Stimulated activated CD4-positive, alpha-beta T cell treated with anti-CD3 and anti-CD28 coated beads, Interleukin-12 subunit alpha, Interleukin-12 subunit beta, amount 100 ng/mL, for 24 hours (primary cell): ENCODE measurements at regions not wholly inside any gene's neighbourhood (a gene's known extent, or its start where the extent isn't known, plus 50 kb on each side); places are given as distances from the start of the nearest gene placed in this dataset.
"Not testable (repeated sequence)": the region's sequence is repeated elsewhere in the genome, so short reads cannot be mapped to it uniquely, and the experiment has no call there.

Experiments
- DNase-seq, 2 experiments: peaks; one replicate each; pipeline ENCODE4 v3.0.0-alpha.2; 2020; ENCODE audit warnings: low read depth in 2 of 2

DNA sequence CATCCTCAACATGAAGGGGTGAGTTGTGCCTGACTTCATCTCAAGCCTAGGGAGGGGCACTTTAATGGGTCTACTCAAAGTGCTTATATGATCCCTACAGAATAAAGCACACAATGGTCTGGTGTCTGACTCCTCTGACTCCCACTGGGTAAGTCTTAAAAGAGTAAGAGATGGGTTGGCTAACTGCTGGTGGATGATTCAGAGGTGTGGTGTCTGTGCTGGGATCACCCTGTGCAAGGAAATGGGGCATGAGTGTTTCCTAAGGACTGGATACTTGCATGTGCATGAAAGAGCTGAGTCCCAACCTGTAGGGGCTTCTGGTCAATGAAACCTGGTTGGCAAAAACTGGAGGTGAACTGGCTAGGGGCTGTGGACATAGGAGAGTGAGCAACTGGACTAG lies 158.8 kb downstream of the IL20RB start:
- DNase-seq, result no peak

DNA sequence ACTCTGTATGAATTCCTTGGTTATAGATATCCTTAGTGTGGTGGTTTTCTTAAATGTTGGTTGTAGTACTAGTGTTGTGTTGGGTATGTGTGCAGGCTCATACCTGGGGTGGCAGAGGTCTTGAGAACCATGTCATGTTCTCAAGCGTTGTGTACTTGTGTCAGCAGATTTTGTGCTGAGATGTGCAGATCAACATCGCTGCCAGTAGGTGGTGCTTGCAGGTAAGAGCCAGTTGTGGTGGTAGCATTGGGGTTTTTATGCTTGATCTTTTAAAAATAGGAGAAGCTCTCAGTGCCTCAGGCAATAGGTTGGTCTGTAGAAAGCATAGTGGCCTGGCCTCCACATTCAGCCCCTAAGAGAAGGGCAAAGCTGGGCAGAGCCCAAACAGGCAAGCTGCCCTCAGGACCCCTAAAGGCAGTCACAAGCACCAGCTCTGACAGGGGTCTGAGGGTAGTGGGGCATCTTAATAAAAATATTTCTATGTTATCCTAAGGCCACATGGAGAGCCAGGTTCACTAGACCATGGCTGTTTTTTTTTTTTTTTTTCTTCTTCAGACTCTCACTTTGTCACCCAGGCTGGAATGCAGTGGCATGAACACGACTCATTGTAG lies 164.0 kb downstream of the IL20RB start:
- DNase-seq, result peak in 1 of 2 experiments; percentile 8

DNA sequence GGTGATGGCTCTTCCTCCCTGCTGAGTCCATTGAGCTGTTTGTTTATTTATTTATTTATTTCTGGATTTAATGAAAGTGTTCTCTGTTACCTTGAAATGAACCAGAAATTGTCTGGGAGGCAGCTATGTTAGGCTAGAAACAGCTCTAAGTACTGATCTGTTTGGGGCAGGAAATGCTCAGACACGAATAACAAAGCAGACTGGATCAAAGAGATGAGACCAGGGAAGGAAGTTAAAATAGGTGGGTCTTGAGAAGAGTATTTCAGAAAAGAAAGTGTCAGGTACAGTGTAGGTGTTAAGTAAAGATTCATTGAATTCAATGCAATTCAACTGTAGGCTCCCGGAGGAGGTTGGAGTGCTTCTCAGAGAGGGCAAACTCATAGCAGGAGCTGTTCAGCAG lies 173.3 kb downstream of the IL20RB start:
- no peak for DNase-seq

DNA sequence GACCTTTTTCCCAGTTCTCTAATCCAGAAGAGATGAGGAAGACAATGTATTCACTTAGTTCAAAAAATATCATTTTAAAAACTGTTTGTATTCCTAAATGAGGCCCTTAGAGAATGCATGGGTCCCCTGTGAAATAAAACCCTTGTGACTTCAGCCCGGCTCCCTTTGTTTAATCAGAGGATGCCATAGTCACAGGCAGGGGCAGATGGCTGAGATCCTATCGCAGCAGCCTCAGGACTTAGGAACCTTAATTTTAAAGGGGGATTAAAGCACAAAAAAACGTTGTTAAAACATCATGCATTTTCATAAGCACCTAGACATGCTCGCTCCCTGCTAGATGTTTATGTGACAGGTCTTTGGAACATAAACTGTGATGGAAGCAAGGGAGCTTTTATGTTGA lies 176.6 kb downstream of the IL20RB start:
- no peak for DNase-seq

DNA sequence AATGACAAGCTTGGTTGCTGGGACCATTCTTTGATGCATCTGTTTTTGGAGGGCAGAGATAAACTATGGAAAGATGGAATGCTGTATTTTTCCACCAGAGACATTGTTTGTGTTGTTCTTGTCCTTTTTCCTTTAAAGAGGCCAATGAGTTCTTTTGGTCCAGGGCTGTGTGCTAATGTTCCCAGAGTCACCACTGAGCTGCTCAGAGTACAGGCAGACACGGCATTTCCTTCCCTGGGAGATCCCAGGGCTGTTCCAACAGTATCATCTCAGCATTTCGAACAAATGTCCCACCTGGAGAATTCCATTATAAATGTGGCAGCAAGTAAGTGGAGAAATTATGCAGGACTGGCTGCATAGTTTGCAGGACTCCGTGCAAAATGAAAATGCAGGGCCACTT lies 190.6 kb downstream of the IL20RB start:
- DNase-seq, result no peak

DNA sequence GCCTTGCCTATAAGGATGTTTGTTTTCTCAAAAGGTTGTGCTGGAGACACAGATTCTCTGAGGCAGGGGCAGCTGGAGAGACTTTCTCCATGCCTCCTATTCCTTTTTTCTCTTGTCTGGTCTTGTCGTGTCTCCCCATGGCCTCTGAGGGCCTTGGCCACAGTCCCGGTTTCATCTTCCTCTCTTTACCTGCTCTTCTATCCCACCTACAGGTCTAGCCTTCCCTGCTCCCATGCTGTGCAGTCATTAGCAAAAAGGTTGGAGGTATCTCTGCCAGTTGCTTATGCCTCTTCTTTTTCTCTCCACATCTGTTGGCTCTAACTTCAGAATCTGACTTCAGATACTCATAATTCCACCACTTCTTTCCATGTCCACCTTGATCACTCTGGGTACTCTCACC lies 191.1 kb downstream of the IL20RB start:
- DNase-seq, result no peak

DNA sequence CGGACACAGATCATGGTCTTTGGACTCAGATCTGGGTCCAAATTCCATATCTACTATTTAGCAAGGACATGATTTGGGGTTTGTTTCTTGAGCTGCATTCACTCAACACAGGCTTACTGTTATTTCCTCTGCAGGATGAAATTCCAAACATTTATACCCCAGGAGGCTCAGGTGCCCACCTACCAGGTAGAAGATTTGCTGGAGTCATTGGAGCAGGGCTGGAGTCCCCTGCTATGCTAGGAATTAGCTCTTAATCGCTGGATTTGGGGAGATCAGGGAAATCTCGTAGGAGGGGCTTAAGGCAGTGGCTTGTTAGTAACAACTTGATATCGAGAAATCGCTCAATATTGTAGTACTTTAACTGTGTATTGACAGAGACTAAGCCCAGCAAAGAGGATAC lies 193.0 kb downstream of the IL20RB start:
- DNase-seq, result no peak

DNA sequence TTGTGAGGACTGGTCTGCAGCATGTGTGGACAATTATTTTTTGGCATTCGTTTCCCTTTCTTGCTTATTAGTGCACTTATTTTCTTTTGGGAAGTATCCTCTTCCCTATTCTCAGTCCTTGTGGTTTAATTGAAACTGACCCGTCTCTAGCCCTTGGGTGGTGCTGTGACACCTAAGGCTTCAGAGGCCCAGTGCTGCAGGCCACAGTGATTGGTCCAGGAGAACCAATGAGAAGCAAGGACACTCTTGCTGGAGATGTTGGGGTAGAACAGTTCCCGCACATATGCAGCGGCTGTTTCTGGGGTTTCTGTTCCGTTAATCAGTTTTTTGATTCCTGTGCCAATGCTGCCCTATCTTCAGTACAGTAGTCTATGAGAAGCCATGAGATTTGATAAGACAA lies 195.3 kb downstream of the IL20RB start:
- not testable (repeated sequence) for DNase-seq

DNA sequence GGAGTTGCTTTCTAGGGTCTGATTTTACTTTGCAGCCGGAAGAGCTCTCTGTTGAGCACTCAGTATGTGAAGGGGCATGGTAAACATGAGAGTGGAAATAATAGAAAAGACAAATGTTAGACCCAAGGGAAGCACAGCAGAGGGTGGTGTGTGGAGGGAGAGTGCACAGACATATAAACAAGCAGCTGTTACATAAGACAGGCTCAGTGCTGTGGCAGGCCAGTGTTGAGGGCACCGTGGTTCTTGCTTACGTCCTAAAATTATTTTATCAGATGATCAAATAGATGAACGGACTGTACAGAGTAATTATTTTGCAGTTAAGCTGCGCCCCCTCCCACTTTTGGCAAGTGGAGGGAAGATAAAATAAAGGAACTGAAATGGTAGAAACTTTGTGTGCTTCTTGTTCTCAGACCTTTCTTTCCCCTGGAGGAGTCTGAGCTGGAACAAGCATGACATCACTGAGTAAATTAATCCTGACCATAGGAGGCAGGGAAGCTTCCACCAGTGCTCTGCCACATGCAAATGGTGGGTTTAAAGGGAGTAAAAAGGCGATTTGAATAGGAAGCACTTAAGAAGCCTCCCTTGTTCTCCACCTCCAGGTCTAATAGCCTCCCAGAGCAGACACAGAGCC lies 205.6 kb downstream of the IL20RB start:
- DNase-seq, result no peak

DNA sequence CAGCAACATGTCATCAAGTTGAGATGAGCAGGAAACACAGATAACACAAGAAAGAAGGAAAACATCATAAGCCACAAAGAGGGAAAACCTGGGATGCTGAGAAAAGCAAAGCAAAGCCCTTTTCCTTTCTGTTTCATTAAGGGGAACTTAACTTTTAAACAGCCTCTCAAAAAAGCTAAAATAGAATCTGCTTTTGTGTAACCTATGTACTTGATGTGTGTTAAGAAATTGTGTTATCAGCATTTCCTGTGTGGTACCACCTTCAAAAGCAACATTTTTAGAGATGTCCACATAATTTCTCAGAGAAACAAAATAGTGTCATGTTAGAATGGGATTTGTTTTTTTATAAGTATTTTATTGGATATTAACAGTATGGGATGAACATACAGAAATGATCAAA lies 206.2 kb downstream of the IL20RB start:
- DNase-seq, result no peak

DNA sequence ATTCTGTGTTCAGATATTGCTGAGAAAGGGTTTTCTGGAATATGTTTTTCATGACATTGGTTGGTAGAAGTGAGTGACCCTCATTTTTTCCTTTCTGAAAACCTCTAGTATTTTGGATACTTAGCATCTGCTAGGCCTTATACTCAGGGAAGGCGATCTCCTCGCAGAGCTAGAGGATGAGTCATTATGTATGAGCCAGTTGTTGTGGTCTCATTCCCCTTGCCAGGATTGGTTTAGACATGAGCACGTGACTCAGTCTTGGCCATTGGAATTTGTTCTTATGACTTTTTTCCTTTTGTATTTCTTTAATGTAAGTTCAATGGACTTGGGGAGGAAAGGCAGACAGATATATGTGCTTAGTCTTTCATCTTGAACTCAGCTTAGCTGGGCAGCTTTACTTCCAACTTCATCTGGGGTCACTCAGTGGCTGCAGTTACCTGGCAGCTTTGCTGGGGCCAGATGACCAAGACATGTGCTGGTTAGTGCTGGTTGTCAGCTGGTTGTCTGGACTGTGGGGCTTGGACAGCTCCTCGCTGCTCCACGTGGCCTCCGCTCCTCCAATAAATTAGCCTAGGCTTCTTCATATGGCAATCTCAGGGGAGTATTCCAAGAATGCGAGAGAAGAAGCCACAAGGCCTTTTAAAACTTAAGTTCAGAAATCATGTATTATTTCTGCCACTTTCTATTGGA lies 207.5 kb downstream of the IL20RB start:
- no peak for DNase-seq

DNA sequence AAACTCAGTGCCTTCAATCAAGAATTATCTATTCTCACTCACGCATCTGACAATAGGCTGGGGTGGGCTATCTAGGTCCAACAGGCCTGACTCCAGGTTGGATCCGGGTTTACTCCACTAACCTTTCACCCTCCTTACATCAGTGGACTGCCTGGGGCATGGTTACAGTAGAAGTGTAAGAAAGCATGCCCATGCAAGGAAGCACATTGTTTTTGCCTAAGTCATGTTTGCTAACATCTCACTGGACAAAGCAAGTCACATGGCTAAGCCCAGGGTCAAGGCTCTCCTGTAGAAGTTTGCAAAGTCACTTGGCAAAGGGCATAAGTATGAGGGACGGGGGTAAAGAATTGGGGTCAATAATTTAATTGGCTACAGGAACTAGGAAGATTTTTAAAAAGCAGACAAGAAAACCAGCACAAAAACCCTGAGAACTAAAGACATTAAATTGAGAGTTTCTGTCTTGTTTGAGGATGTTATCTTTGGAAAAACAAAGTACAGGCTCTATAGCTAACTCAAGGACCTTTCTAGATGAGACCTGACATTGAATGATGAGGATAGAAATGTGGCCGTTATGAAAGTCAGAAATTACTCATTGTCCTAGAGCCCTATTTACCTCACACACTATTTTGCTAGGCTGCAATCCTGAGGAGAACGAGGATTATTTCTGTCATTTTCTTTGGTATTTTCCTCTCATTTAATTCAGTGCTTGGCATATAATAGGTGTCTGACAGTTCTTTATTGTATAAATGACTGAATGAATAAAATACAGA lies 214.2 kb downstream of the IL20RB start:
- no peak for DNase-seq

DNA sequence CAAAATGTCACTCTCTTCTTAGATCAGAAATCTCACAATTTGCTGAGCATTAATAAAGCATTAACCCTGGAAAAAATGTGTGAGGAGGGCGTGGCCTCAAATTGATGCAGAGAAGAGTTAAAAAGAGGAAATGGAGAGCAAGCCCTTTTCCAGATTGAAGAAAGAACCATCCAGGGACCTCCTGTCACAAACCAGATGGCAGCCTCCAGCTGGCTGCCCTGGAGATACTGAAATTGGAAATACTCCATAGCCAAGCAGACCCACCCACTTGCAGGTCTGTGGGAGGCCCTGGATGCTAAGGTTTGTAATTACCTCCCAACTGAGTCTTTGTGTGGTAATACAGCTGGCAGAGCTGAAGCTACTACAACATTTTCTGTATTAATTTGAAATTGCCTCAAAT lies 214.9 kb downstream of the IL20RB start:
- DNase-seq, result no peak

DNA sequence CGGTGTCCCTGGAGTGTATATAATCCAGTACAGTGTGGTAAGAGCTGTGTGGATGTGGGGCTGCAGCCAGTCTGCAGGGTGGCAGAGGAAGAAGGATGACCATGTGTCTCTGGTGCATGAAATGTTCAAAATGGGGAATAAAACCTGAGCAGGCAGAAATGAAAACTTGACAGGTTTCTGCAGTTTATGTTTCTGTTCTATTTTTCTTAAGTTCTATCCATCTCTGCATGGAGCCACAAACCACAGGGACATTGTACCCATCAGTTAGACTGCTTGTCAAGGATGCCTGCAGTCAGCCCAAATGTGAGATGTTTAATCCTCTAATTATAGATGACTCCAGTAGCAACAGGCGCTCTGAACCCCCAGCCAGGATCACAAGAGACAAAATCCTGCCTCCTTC lies 216.7 kb downstream of the IL20RB start:
- DNase-seq, result no peak

DNA sequence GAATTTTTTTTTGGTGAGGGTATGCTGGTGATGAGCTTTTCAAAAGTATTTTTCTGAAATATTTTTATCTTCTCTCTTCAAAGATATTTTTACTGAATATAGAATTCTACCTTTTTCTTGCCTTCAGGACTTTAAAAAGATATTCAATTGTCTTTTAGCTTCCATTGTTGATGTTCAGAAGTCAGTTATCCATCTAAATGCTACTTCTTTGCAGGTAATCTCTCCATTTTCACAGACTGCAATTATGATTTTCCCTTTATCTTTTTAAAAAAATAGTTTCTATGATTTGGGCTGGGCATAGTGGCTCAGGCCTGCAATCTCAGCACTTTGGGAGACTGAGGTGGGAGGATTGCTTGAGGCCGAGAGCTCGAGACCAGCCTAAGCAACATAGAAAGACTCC lies 222.4 kb downstream of the IL20RB start:
- no peak for DNase-seq

DNA sequence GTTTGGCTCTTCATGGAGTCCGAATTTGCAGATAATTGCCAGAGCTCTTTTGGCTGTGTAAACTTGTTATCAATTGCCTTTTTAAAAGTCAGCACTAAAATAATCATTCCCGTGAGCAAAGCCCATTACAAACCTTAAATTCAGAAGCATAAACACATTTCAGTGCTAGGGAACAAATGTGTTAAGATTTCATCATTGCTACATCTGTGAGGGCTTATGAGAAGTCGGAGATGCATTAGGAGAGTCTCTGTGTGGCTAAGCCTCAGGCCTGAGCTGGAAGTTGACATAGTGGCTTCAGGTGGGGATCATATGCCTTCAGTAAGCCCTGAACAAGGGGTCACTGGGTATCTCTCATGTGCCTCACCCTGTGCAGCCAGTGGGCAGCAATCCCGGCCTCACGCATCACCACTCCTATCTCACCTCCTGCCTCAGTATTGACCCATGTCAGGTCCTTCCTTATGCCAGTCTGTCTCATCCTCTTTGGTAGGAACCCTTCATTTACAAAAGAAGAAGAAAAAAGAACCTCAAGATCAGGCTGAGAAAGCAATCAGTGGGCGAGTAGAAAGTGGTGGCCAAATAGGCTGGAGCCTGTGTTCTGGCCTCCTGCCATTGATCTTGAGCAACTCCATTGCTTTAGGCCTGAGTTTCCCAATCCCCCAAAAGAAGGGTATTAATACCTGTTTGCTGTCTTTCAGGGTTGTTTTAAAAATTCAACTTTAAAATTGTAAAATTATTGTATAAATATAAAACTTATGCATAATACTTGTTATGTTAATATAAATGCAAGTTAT lies 233.5 kb downstream of the IL20RB start:
- DNase-seq, result no peak

DNA sequence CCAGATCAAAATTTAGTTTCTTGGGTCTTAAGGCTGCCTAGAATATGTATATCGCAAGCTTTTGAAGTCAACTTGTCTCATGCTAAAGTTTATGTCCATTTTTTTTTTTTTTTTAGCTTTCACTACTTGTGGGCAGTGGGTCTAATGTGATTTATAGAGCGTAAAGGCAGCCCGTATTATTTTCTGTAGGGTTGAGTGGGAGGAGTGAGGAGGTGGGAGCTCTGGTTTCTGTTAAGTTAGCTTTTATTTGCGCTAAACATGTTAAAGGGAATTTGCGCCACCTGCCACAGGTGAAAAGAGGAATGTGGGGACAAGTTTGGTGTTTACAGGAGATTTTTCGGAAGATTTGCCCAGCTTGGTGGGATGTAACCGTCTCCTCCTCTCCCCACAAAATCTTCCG lies 234.2 kb downstream of the IL20RB start:
- no peak for DNase-seq

DNA sequence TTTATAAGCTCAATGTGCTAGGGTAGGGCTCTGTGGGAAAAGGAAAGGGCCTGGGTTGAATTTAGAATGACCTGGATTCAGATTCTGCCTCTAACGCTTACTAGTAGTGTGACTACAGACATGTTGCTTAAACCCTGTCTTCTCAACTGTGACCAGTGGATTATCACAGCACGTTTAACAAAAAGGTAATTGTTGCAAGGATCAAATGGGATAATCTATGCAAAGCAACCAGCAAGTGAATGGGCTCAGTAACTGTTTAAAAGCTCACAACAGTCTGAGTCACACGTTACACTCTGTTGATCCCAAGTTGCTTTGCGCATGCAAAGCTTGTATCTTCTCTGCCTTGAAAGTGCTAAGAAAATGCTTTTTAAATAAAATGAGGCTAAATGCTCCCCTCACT lies 236.5 kb downstream of the IL20RB start:
- no peak for DNase-seq

DNA sequence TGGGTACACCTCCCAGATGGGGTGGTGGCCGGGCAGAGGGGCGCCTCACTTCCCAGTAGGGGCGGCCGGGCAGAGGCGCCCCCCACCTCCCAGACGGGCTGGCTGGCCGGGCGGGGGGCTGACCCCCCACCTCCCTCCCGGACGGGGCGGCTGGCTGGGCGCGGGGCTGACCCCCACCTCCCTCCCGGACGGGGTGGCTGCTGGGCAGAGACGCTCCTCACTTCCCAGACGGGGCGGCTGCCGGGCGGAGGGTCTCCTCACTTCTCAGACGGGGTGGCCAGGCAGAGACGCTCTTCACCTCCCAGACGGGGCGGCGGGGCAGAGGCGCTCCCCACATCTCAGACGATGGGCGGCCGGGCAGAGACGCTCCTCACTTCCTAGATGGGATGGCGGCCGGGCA lies 240.6 kb downstream of the IL20RB start:
- not testable (repeated sequence) for DNase-seq

DNA sequence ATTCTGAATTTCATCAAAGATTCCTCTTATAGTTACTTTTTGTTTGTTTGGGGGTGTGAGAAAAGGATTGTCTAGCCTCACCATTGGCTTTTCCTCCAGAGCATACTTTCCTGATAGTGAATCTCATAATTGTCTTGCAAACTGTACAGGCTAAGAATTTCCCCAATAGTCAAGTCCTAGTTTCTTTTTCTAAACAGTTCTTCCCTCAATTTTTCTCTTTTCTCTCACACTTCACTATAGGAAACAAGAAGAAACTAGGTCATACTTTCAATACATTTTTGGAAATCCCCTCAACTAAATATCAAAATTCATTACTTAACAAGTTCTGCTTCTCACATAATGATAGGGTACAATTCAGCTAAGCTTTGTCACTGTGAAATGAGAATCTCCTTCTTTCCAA lies 241.9 kb downstream of the IL20RB start:
- DNase-seq, result no peak

DNA sequence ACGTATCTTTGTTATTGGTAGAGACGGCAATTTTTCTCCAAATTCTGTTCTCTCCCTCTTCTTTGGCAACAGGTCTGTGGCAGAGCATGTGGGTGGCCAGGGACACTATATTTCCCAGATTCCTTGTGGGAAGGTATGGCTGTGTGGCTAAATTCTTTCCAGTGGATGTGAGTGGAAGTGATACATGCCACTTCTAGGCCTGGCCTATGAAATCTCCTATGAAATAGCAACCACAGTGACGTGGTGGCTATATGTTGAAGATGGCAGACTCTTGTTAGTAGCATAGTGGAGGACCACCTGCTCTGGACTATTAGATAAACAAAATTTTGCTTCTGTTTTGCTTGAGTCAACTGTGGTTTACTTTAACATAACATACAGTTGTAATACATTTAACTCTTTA lies 243.3 kb downstream of the IL20RB start:
- DNase-seq, result no peak

DNA sequence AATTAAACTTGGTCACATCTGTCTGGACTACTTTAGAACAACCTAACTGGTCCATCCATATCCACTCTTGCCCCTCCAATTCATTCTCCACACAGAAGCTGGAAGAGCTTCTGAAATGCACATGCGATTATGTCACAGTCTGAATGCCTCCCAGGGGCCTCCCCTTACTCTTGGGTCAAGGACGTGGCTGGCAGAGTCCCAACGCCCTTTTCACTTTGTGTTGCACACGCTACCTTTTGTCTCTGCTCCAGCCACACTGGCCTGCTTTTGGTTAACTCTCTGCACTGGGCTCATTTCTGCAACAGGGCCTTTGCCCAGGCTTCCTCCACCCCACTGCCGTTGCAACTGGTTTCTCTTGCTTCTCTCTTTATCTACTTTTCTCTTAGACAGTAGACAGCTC lies 245.2 kb downstream of the IL20RB start:
- DNase-seq, result no peak
